HUES64 (cell line): ENCODE measurements at regions not wholly inside any gene's neighbourhood (a gene's known extent, or its start where the extent isn't known, plus 50 kb on each side); places are given as distances from the start of the nearest gene placed in this dataset.

Experiments
- H3K27ac ChIP-seq: 2 replicates; pipeline ENCODE4 v1.7.0; 2013; ENCODE audit warnings: low read depth, low read length, inconsistent platforms
- H3K27me3 ChIP-seq: 2 replicates; pipeline ENCODE4 v1.6.1; 2013; ENCODE audit warnings: mild to moderate bottlenecking, low read length; ENCODE audit not compliant: insufficient read depth
- H3K36me3 ChIP-seq: 2 replicates; pipeline ENCODE4 v1.6.1; 2013; ENCODE audit warnings: mild to moderate bottlenecking, low read length; ENCODE audit not compliant: insufficient read depth
- H3K4me1 ChIP-seq: 2 replicates; pipeline ENCODE4 v1.6.1; 2013; ENCODE audit warnings: mild to moderate bottlenecking, low read length, moderate library complexity; ENCODE audit not compliant: insufficient read depth
- H3K4me3 ChIP-seq: 2 replicates; pipeline ENCODE4 v1.5.1; 2013; ENCODE audit warnings: mild to moderate bottlenecking, low read length, moderate library complexity
- H3K9ac ChIP-seq: 2 replicates; pipeline ENCODE4 v1.6.1; 2013; ENCODE audit warnings: mild to moderate bottlenecking, low read depth, low read length
- H3K9me3 ChIP-seq: 2 replicates; pipeline ENCODE4 v1.6.1; 2013; ENCODE audit warnings: low read depth, low read length; ENCODE audit not compliant: insufficient read depth
- WGBS: fragments of 150-250, 120-280 bp; methylation state at CpG from one replicate; pipeline ENCODE4 v1.1.7; 2013; ENCODE audit warnings: missing lambda C conversion rate; 5-methylcytosine and 5-hydroxymethylcytosine counted together

DNA sequence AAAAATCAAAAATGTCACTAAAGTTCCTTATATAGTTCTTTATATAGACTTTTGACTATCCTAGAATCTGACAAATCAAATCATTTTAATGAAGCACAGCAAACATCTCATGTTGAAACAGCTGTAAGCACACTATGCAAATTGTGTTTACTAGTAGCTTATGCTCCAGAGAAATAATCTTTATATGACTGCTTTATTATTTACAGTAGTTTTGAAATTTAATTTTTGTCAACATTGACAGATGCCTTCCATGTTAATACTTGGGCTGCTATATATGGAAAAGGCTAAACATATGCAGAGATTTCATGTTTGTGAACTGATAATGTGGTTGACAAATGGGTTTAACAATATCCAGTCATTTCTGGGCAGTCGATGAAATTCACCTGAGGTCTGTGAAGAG lies 616.8 kb downstream of the TAFA4 start:
- no peaks in the 10 kb centered on the region for H3K27me3 ChIP-seq
- WGBS: 92% methylated on average over 1 of the region's 1 CpG
- no peaks in the 10 kb centered on the region for H3K36me3 ChIP-seq
- no peaks in the 10 kb centered on the region for H3K4me1 ChIP-seq
- no peak overlapping the region for H3K9ac ChIP-seq
- H3K4me3 ChIP-seq: no peak overlapping the region
- no peak overlapping the region for H3K27ac ChIP-seq
- peaks cover 4% of the 10 kb centered on the region; the same call in 1 of the 2 replicates for H3K9me3 ChIP-seq

DNA sequence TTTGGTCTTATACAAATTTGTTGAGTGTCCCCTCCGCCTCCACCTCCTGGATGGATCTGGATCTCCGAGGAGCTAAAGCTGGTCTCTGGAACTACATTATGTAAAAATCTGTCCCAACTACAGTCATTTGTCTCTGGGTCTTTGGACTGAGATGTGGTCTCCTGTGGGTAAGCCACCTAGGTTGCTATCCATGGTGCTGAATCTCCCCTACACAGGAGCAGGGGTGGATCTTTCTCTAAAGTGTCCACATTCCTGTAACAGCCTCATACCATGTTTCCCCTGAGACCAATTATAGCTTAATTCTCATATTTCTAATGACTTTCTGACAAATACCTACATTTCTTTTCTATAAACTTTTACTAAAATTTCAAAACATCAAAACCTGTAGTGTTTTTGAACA lies 625.8 kb downstream of the TAFA4 start:
- Histone ChIP-seq H3K9me3 (no peaks in the 10 kb centered on the region), H3K36me3 (no peaks in the 10 kb centered on the region), H3K27me3 (no peaks in the 10 kb centered on the region), H3K27ac (no peak overlapping the region), H3K4me3 (no peak overlapping the region), H3K9ac (no peak overlapping the region), H3K4me1 (no peaks in the 10 kb centered on the region)
- WGBS: 88% methylated on average over 2 of the region's 2 CpGs

DNA sequence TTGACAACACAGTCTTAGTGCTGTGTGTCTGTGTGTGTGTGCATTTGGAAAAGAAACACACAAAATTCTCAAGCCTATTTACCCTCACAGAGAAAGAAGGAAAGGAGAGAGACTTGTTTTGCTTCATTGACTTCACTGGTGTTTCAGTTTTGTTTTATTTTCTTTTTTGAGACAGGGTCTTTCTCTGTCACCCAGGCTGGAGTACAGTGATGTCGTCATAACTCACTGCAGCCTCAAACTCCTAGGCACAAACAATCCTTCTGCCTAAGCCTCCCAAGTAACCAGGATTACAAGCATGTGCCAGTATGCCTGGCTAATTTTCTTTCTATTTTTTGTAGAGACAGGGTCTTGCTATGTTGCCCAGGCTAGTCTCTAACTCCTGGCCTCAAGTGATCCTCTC lies 636.9 kb downstream of the TAFA4 start:
- Histone ChIP-seq H3K36me3 (no peaks in the 10 kb centered on the region), H3K9me3 (peaks cover 6% of the 10 kb centered on the region; the same call in 1 of the 2 replicates), H3K9ac (no peak overlapping the region), H3K4me3 (no peak overlapping the region), H3K27ac (no peak overlapping the region), H3K4me1 (no peaks in the 10 kb centered on the region), H3K27me3 (no peaks in the 10 kb centered on the region)
- WGBS: 96% methylated on average over 1 of the region's 1 CpG

GRCh38 chr3:68290333-68290732 lies 635.9 kb upstream of the SUCLG2 start:
- no peak overlapping the region for H3K27ac ChIP-seq
- H3K27me3 ChIP-seq: no peaks in the 10 kb centered on the region
- no peaks in the 10 kb centered on the region for H3K9me3 ChIP-seq
- no peaks in the 10 kb centered on the region for H3K4me1 ChIP-seq
- H3K36me3 ChIP-seq: no peaks in the 10 kb centered on the region
- H3K9ac ChIP-seq: no peak overlapping the region
- H3K4me3 ChIP-seq: no peak overlapping the region

DNA sequence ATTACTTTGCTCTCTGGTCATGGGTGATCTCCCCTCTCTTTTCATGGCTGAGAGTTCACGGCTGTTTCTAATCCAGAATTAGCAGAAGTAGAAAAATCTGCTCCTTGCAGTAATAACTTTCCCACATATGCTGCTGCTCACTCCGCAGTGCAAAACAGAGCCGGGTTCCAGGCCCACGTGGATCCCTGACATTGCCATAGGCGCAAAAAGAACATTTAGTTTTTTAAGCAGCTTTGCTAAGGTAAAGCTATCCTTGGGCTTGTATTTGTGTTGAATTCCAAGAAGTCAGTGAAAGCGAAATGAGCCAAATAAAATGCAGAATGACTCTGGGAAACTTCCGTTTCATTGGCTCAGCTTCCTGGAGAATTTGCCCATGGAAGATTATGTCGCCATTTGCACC lies 633.7 kb upstream of the SUCLG2 start:
- 96% methylated on average over 8 of the region's 8 CpGs for WGBS

DNA sequence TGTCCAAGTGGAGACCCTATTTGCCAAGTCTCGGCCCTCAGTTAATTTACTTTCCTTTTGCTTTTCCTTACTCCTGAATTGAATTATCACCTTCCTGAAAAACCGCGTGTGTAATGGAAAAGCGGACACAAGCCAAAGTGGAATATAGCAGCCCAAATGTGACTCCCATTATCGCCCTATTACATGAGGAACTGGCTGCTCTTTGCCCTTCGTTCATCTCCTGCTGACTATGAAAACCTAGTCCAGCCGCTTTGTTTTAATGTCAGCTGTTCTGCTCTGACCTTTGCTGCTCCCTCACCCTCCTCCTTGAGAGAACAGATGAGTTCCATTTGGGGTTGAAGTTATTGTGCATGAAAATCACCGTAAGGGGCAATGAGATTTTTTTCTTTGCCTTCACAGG lies 632.7 kb upstream of the SUCLG2 start:
- Histone ChIP-seq H3K4me3 (no peak overlapping the region), H3K9ac (no peak overlapping the region), H3K36me3 (no peaks in the 10 kb centered on the region), H3K4me1 (no peaks in the 10 kb centered on the region), H3K27me3 (no peaks in the 10 kb centered on the region), H3K27ac (no peak overlapping the region), H3K9me3 (no peaks in the 10 kb centered on the region)
- WGBS: 92% methylated on average over 8 of the region's 8 CpGs

More for the DNA sequence above, 633.7 kb upstream of the SUCLG2 start:
- Histone ChIP-seq H3K27me3 (no peaks in the 10 kb centered on the region), H3K4me1 (no peaks in the 10 kb centered on the region), H3K4me3 (no peak overlapping the region), H3K36me3 (no peaks in the 10 kb centered on the region), H3K27ac (no peak overlapping the region), H3K9me3 (no peaks in the 10 kb centered on the region), H3K9ac (no peak overlapping the region)

GRCh38 chr3:68274286-68274685 lies 619.9 kb upstream of the SUCLG2 start:
- Histone ChIP-seq H3K4me1 (peaks cover 4% of the 10 kb centered on the region; the same call in 1 of the 2 replicates), H3K36me3 (no peaks in the 10 kb centered on the region), H3K27ac (no peak overlapping the region), H3K9ac (no peak overlapping the region), H3K4me3 (no peak overlapping the region), H3K27me3 (no peaks in the 10 kb centered on the region), H3K9me3 (no peaks in the 10 kb centered on the region)
- WGBS: 91% methylated on average over 1 of the region's 1 CpG

GRCh38 chr3:68271145-68271544 lies 616.7 kb upstream of the SUCLG2 start:
- H3K4me3 ChIP-seq: no peak overlapping the region
- H3K27me3 ChIP-seq: no peaks in the 10 kb centered on the region
- H3K9me3 ChIP-seq: no peaks in the 10 kb centered on the region
- H3K9ac ChIP-seq: no peak overlapping the region
- WGBS: 95% methylated on average over 2 of the region's 2 CpGs
- H3K36me3 ChIP-seq: no peaks in the 10 kb centered on the region
- peaks cover 14% of the 10 kb centered on the region for H3K4me1 ChIP-seq
- no peak overlapping the region for H3K27ac ChIP-seq

- WGBS: 65% methylated on average over 3 of the region's 3 CpGs
- no peak overlapping the region for H3K27ac ChIP-seq
- H3K9ac ChIP-seq: no peak overlapping the region
- H3K9me3 ChIP-seq: no peaks in the 10 kb centered on the region
- H3K36me3 ChIP-seq: no peaks in the 10 kb centered on the region
- no peak overlapping the region for H3K4me3 ChIP-seq
- H3K4me1 ChIP-seq: no peaks in the 10 kb centered on the region
- no peaks in the 10 kb centered on the region for H3K27me3 ChIP-seq
Measured at GRCh38 chr3:68256635-68257223, 602.3 kb upstream of the SUCLG2 start.

DNA sequence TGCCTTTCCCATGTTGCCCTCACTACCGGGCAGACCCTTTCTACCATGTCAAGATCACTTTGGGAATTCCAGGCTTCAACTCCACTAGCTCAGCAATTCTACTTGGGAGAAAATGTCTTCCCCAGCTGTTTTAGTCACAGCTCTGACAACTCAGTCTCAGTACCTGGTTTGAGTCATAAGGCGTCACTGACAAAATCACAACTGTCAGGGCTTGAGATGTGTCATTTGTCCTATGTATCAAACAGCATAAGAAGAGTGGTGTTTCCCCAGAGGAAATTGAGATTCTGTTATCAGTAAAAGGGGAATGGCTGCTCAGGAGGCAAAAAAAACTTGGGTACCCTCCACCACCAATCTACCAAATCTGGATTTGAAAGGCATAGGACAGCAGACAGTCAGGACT lies 594.9 kb upstream of the SUCLG2 start:
- WGBS: 93% methylated on average over 2 of the region's 2 CpGs
- no peaks in the 10 kb centered on the region for H3K27me3 ChIP-seq
- H3K4me1 ChIP-seq: no peaks in the 10 kb centered on the region

GRCh38 chr3:68242606-68243005 lies 588.2 kb upstream of the SUCLG2 start:
- Histone ChIP-seq H3K27ac (no peak overlapping the region), H3K9ac (no peak overlapping the region), H3K4me3 (no peak overlapping the region), H3K27me3 (no peaks in the 10 kb centered on the region), H3K9me3 (no peaks in the 10 kb centered on the region), H3K4me1 (no peaks in the 10 kb centered on the region), H3K36me3 (no peaks in the 10 kb centered on the region)
- 86% methylated on average over 1 of the region's 1 CpG for WGBS

More for the DNA sequence above, 594.9 kb upstream of the SUCLG2 start:
- H3K9ac ChIP-seq: no peak overlapping the region
- no peak overlapping the region for H3K27ac ChIP-seq
- H3K9me3 ChIP-seq: no peaks in the 10 kb centered on the region
- H3K4me3 ChIP-seq: no peak overlapping the region
- no peaks in the 10 kb centered on the region for H3K36me3 ChIP-seq

- Histone ChIP-seq H3K4me1 (no peaks in the 10 kb centered on the region), H3K4me3 (no peak overlapping the region), H3K27ac (no peak overlapping the region), H3K36me3 (no peaks in the 10 kb centered on the region), H3K9me3 (no peaks in the 10 kb centered on the region), H3K27me3 (no peaks in the 10 kb centered on the region), H3K9ac (no peak overlapping the region)
- WGBS: no CpG with 5 or more reads among the region's 1 CpG
Measured at GRCh38 chr3:68239542-68239941, 585.1 kb upstream of the SUCLG2 start.
